ENCODE measurements at regions not wholly inside any gene's neighbourhood (a gene's known extent, or its start where the extent isn't known, plus 50 kb on each side); places are given as distances from the start of the nearest gene placed in this dataset.

DNA sequence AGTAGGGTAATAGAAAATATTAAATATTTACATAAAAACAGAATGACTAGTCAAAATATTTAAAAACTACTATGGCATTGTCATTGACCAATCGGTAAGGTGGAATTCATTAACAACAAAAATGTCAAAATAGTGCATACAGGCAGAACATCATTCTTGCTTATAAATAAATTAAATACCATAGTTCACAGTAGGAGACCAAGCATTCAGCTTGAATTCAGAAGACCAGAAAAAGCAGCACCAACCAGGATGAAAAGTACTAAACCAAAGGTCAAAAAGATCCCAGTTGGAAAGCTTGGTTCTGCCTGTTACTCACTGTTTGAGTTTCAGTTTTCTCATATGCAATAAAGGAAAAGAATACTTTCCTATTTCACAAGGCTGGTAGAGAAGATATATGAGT lies 244.3 kb downstream of the OSR1 start:
- no peak for TF ChIP-seq POLR2A (IDR thresholded peaks at IDR 0.05)
- TF ChIP-seq, protein P1, sequence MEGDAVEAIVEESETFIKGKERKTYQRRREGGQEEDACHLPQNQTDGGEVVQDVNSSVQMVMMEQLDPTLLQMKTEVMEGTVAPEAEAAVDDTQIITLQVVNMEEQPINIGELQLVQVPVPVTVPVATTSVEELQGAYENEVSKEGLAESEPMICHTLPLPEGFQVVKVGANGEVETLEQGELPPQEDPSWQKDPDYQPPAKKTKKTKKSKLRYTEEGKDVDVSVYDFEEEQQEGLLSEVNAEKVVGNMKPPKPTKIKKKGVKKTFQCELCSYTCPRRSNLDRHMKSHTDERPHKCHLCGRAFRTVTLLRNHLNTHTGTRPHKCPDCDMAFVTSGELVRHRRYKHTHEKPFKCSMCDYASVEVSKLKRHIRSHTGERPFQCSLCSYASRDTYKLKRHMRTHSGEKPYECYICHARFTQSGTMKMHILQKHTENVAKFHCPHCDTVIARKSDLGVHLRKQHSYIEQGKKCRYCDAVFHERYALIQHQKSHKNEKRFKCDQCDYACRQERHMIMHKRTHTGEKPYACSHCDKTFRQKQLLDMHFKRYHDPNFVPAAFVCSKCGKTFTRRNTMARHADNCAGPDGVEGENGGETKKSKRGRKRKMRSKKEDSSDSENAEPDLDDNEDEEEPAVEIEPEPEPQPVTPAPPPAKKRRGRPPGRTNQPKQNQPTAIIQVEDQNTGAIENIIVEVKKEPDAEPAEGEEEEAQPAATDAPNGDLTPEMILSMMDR (IDR thresholded peaks at IDR 0.05): no peak
